ENCODE measurements at regions not wholly inside any gene's neighbourhood (a gene's known extent, or its start where the extent isn't known, plus 50 kb on each side); places are given as distances from the start of the nearest gene placed in this dataset.

DNA sequence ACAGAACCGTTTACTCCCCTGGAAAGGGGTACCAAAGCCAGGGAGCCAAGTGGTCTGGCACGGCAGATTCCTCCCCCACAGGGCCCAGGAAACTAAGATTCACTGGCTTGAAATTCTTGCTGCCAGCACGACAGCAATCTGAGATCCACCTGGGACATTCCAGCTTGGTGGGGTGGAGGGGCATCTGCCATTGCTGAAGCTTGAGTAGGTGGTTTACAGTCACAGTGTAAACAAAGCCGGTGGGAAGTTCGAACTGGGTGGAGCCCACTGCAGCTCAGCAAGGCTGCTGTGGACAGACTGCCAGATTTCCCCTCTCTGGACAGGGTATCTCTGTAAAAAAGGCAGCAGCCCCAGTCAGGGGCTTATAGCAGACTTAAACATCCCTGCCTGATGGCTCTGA is 901.7 kb upstream of the LRRTM1 start:
- no peak for DNase-seq (ENCODE audit: low read depth in 2 of 2)
- Histone ChIP-seq H4K20me1 (ENCODE audit: control insufficient read depth, extremely low read depth, insufficient read depth, low read length) (no peaks in the 10 kb centered on the region), H3K4me2 (ENCODE audit: extremely low read depth, insufficient read depth, low read length) (no peak overlapping the region), H2AFZ (ENCODE audit: low read length) (no peak overlapping the region), H3K4me3 (replicated peaks in 1 of 4; ENCODE audit: control extremely low read depth in 1 of 4, insufficient read depth in 1 of 4, low read depth in 3 of 4, low read length in 4 of 4) (no peak overlapping the region), H3K4me1 (ENCODE audit: control insufficient read depth, extremely low read depth, insufficient read depth, low read length) (no peaks in the 10 kb centered on the region), H3K79me2 (ENCODE audit: control insufficient read depth, insufficient read depth, low read length) (no peaks in the 10 kb centered on the region), H3K27ac (ENCODE audit: insufficient read depth, low read length) (no peak overlapping the region), H3K9me3 (ENCODE audit: control insufficient read depth, insufficient read depth, low read depth, low read length) (no peaks in the 10 kb centered on the region), H3K9ac (ENCODE audit: insufficient read depth, low read length) (no peak overlapping the region), H3K27me3 (ENCODE audit: control insufficient read depth, insufficient read depth, low read length) (no peaks in the 10 kb centered on the region), H3K36me3 (ENCODE audit: control insufficient read depth, insufficient read depth, low read length) (no peaks in the 10 kb centered on the region)
- TF ChIP-seq, protein P1, sequence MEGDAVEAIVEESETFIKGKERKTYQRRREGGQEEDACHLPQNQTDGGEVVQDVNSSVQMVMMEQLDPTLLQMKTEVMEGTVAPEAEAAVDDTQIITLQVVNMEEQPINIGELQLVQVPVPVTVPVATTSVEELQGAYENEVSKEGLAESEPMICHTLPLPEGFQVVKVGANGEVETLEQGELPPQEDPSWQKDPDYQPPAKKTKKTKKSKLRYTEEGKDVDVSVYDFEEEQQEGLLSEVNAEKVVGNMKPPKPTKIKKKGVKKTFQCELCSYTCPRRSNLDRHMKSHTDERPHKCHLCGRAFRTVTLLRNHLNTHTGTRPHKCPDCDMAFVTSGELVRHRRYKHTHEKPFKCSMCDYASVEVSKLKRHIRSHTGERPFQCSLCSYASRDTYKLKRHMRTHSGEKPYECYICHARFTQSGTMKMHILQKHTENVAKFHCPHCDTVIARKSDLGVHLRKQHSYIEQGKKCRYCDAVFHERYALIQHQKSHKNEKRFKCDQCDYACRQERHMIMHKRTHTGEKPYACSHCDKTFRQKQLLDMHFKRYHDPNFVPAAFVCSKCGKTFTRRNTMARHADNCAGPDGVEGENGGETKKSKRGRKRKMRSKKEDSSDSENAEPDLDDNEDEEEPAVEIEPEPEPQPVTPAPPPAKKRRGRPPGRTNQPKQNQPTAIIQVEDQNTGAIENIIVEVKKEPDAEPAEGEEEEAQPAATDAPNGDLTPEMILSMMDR (conservative IDR thresholded peaks at IDR 0.05 in 1 of 2, IDR thresholded peaks at IDR 0.05 in 1 of 2; ENCODE audit: low read depth in 1 of 2, low read length in 2 of 2) = no peak
- no peak for TF ChIP-seq EZH2 (IDR thresholded peaks at IDR 0.05; ENCODE audit: low read length, missing control alignments)

DNA sequence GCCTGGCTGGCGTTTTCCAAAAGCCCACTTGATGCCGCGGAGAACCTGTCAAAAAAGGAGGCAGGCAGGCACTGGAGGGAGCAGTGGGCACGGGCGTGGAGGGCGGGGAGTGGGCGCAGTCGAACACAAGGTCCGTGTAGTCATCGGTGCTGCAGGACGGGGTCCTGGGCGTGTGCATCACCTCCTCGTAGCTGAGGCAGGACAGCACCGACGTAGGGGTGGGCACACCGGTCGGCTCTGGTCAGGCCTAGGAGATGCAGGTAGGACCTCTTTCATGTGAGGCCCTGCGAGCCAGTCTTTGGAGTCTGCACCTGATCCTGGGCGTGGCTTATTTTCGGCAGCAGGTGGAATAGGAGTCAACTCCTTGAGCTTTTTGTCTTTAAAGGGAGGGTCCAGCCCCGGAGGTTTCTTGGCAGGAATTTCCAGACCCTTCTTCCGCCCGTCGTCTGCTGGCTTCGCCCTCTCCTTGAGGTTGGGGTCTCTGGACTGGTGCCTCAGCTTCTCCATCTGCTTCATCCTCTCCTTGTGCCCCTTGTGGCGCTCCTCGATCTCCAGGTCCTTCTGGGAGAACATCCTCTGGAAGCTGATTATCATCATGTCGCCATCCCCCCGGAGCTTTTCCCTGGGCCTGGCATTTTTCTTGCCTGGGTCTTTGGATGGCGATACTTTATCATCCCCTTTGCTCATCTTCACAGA is 892.5 kb upstream of the LRRTM1 start:
- H3K27ac ChIP-seq (ENCODE audit: insufficient read depth, low read length) = no peak overlapping the region
- no peaks in the 10 kb centered on the region for H3K79me2 ChIP-seq (ENCODE audit: control insufficient read depth, insufficient read depth, low read length)
- H3K27me3 ChIP-seq (ENCODE audit: control insufficient read depth, insufficient read depth, low read length) = no peaks in the 10 kb centered on the region
- no peak overlapping the region for H3K9ac ChIP-seq (ENCODE audit: insufficient read depth, low read length)
- no peak overlapping the region for H3K4me2 ChIP-seq (ENCODE audit: extremely low read depth, insufficient read depth, low read length)
- no peaks in the 10 kb centered on the region for H3K36me3 ChIP-seq (ENCODE audit: control insufficient read depth, insufficient read depth, low read length)
- no peaks in the 10 kb centered on the region for H3K9me3 ChIP-seq (ENCODE audit: control insufficient read depth, insufficient read depth, low read depth, low read length)
- H2AFZ ChIP-seq (ENCODE audit: low read length) = no peak overlapping the region
- H3K4me3 ChIP-seq (replicated peaks in 1 of 4; ENCODE audit: control extremely low read depth in 1 of 4, insufficient read depth in 1 of 4, low read depth in 3 of 4, low read length in 4 of 4) = no peak overlapping the region
- no peak for DNase-seq (ENCODE audit: low read depth in 2 of 2)
- H4K20me1 ChIP-seq (ENCODE audit: control insufficient read depth, extremely low read depth, insufficient read depth, low read length) = no peaks in the 10 kb centered on the region
- no peak for TF ChIP-seq EZH2 (IDR thresholded peaks at IDR 0.05; ENCODE audit: low read length, missing control alignments)
- TF ChIP-seq, protein P1 (conservative IDR thresholded peaks at IDR 0.05 in 1 of 2, IDR thresholded peaks at IDR 0.05 in 1 of 2; ENCODE audit: low read depth in 1 of 2, low read length in 2 of 2) = no peak
- no peaks in the 10 kb centered on the region for H3K4me1 ChIP-seq (ENCODE audit: control insufficient read depth, extremely low read depth, insufficient read depth, low read length)

DNA sequence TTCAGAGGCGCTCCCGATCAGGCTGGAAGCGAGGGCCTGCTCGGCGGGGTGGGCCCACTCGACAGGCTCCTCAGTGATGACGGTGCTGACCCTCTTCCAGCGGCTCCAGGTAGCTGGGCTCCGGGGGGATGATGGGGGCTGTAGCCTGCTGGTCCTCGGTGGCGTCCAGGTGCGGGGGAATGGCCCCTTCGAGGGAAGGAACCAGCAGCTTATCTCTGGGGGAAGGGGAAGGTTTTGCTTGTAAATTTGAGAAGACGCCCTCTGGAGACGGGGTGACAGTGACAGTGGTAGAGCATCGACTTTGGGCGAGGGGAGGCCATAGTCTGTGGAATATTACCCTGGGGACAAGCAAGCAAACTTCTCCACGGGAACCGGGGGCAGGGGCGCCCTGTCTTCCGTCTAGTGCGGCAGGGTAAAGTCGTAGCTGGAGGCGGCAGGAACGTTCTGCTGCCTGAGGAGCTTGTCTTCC is 891.9 kb upstream of the LRRTM1 start:
- H3K79me2 ChIP-seq (ENCODE audit: control insufficient read depth, insufficient read depth, low read length) = no peaks in the 10 kb centered on the region
- no peaks in the 10 kb centered on the region for H4K20me1 ChIP-seq (ENCODE audit: control insufficient read depth, extremely low read depth, insufficient read depth, low read length)
- H3K4me3 ChIP-seq (replicated peaks in 1 of 4; ENCODE audit: control extremely low read depth in 1 of 4, insufficient read depth in 1 of 4, low read depth in 3 of 4, low read length in 4 of 4) = no peak overlapping the region
- no peaks in the 10 kb centered on the region for H3K27me3 ChIP-seq (ENCODE audit: control insufficient read depth, insufficient read depth, low read length)
- H2AFZ ChIP-seq (ENCODE audit: low read length) = no peak overlapping the region
- H3K9ac ChIP-seq (ENCODE audit: insufficient read depth, low read length) = no peak overlapping the region
- H3K27ac ChIP-seq (ENCODE audit: insufficient read depth, low read length) = no peak overlapping the region
- H3K4me2 ChIP-seq (ENCODE audit: extremely low read depth, insufficient read depth, low read length) = no peak overlapping the region
- TF ChIP-seq EZH2 (IDR thresholded peaks at IDR 0.05; ENCODE audit: low read length, missing control alignments) = no peak
- TF ChIP-seq, protein P1 (conservative IDR thresholded peaks at IDR 0.05 in 1 of 2, IDR thresholded peaks at IDR 0.05 in 1 of 2; ENCODE audit: low read depth in 1 of 2, low read length in 2 of 2) = no peak
- DNase-seq (ENCODE audit: low read depth in 2 of 2) = no peak
- H3K9me3 ChIP-seq (ENCODE audit: control insufficient read depth, insufficient read depth, low read depth, low read length) = no peaks in the 10 kb centered on the region
- H3K36me3 ChIP-seq (ENCODE audit: control insufficient read depth, insufficient read depth, low read length) = no peaks in the 10 kb centered on the region
- H3K4me1 ChIP-seq (ENCODE audit: control insufficient read depth, extremely low read depth, insufficient read depth, low read length) = no peaks in the 10 kb centered on the region

Data from fibroblast of lung (primary cell).